ENCODE measurements at regions not wholly inside any gene's neighbourhood (a gene's known extent, or its start where the extent isn't known, plus 50 kb on each side); places are given as distances from the start of the nearest gene placed in this dataset.

GRCh38 chr2:151029406-151030157, 232.1 kb downstream of the RBM43 start:
- no peak for DNase-seq

DNA sequence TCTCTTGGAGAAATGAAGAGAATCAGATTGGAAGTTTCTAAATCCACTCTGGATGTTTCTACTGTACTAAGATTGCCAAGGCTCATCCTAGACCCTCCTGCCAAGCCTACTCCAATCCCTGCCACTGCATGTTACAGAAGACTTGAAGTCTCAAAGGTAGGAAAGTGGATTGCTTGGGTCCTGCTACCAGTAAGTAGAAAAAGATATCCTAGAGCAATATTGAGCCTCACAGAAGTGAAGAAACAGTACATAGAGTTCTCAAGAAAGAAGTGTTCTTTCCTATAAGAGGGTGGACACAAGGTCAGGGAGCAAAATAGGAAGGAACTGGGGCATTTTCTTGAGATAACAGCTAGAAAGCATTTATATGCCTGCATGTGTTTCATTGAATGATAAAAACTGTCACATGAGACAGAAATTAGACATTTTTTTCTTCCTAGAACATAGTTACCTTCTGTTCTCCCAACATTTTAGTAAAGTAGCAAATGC, 232.9 kb downstream of the RBM43 start:
- no peak for DNase-seq

DNA sequence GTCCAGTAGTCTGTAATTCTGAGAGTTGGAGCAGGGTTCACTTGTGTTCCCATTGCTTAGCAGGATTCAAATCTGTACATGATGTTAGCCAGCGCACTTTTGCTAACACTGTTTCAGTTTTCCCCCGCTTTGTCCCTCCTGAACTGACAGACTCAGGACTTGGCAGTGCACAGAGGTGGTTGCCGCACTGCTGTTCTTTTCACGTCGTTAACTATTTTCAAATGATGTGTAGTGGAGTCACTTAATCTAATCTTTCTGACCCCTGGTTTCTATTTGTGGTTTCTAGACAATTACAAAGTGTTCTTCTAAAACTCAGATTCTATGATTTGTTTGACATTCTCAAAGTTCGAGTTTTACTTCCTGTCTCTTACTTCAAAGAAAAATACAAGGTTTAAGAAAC, 234.5 kb downstream of the RBM43 start:
- no peak for DNase-seq

- no peak for DNase-seq
These were observed 235.8 kb downstream of the RBM43 start for GRCh38 chr2:151025816-151026215.

DNA sequence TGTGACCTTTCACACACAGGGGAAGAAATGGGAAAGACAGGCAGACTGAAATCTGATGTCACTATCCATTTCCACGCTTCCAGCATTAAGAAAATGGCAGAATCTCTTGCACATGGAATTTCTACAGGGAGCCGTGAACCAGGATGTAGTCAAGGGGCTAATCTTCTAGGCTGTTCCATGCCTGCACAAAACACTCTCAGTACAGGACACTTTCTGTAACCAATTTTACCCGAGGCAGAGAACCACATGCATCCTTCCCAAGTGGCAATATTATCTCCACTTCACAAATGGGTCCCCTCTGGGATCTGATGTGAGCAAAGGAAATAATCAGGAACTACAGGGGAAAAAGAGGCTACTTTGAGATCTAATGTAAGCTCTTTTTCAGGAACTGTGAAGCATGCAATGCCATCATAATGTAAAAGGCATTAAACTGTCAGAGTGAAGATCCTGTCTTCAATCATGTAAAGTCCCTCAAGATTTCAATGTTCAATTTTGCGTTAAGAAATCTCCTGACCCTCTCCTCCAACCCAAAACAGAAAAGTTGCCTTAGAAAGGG, 236.9 kb downstream of the RBM43 start:
- DNase-seq = no peak

DNA sequence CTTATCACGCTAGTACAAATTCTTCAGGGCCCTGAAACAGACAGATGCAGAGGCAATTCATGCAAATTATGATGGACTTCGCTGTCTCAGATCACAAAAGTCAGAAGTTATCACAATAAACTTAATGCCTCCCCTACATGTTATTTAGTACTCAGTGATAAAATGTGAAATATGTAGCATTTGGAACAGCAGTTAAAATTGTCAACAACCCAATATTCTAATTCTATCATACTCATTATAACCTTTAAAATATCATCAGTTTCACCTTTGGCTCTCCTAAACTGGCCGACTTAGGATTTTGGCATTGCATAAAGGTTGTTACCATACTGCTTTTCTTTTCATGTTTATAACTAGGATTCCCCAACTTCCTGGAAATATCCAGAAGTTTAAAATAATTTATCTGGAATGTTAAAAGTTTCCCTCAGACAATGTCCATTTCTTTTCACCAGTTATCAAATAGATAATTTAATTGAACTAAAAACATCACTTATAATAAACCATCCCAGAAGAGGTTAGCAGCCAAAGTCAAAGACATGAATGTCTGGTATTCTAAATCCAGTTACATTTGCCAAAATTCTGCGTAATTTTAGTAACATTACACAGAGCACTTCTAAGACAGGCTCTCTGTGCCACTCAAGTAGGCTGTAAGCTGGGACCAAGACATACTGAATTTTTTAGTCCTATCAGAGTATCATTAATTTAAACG, 239.8 kb downstream of the RBM43 start:
- no peak for DNase-seq

DNA sequence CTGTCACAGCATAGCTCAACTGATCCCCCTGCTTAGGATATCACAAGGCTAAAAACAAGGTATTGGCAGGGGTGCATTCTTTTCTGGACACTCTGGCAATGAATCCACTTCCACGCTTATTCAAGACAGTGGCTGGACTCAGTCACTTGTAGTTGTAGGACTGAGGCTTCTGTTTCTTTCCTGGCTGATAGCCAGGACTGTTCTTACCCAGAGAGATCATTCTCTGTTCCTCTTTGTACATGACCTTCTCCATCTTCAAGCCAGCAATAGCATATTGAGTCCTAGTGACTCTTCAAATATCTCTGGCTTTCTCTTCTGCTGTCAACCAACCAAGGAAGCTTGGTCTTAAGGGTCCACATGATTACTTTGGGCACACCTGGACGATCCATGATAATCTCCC, 241.3 kb downstream of the RBM43 start:
- no peak for DNase-seq

DNA sequence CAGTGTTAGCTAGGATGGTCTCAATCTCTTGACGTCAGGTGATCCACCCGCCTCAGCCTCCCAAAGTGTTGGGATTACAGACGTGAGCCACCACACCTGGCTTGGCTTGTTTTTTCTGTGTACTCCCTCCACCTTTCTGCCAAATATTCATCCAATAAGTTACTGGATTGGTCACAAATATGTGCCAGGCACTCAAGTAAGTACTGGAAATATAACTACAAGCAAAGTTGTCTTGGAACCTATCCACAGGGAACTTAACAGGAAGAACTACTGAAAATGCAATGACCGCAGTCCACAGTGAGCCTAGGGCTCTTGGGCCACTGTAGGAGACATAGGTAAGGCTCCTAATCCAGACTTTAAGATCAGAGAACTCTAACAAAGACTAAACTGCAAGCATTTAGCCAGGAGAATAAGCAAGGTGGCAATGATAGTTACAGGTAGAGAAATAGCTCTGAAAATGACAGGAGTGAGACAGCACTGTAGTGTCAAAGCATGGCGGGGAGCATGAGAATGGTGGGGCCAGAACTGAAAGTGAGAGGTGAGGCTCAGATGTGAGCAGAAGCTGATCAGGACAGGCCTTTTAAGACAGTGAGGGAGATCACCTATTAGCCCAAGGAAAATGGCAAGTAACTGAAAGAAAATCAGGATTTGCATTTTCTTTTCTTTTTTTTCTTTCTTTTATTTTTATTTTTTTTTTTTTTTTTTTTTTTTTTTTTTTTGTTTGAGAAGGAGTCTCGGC, 252.1 kb downstream of the RBM43 start:
- DNase-seq = no peak

DNA sequence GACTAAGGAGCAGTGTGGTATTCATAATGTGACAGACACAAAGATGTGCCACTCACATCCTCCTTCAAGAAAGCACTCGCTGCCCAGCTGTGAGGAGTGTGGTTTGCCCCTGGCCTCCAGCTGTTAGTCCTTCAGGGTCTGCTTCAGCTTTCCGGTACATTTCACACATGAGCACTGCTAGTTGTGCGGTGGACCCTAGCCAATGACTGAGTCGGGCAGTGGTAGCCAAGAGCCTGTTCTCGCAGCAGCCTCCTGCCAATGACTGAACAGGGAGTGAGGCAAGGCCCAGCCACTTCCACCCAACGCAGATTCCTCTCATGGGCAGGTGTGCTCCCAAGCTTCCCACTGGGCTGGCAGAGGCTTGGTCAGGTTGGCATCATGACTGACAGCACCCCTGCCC, 254.3 kb downstream of the RBM43 start:
- DNase-seq = no peak

DNA sequence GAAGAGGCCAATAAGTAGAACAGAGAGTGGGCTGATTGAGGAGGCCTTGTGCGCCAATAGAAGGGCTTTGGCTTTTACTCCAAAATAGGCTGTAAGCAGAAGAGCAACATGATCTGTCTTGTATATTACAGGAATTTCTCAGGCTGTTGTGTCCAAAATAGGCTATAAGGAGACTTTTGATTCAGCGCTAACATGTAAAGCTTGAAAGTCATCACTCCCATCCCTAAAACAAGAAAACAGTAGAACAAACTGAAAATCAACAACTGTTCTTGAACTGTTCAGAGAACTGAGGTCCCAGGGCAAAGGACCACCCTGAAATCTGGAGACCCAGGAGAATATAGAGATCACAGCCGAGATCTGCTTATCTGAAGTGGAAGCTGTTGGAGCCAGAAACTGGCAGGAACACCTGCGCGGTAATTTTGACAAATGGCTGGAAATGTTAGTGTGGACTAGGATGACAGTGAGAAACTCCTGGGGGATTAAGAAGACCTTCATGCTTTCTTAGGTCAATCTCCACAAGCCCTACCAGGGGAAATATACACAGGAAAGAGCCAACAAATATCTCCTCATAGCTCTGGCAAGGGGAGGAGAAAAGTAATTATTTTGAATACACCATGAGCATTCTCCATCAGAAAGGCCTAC, 258.6 kb downstream of the RBM43 start:
- DNase-seq = no peak

DNA sequence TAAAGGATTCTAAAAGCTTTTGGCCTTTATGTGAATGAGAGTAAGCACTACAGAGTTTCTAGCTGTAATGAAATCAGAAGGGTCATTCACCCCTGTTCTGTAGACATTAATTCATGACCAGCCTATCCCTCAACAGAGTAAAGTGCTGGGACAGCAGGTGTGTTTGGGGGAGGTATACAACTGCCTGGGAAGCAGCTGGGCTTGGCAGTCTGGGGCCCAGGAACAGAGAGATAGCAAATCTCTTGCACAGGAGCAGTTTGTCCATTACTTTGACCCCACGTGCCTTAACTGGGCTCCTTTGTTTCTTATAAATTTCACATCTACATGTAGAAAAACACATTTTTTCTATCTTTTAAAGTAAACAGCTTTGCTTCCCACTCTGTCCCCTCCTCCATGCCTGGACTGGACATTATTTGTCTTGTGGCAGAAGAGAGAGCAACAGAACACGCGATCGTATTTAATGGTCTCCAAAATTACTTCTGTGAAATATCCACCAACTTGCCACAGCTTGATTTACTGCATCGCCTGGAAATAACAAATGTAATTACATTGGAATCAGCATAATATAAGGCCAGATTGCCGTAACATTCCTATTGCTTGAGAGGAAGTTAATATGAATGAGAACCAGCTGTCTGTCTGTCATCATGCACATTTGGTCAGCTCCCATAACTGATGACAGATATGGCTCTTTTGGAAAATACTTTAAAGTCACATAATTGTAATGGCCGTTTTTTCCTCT, 263.8 kb downstream of the RBM43 start:
- no peak for DNase-seq

GRCh38 chr2:150997066-150997465, 264.6 kb downstream of the RBM43 start:
- no peak for DNase-seq

DNA sequence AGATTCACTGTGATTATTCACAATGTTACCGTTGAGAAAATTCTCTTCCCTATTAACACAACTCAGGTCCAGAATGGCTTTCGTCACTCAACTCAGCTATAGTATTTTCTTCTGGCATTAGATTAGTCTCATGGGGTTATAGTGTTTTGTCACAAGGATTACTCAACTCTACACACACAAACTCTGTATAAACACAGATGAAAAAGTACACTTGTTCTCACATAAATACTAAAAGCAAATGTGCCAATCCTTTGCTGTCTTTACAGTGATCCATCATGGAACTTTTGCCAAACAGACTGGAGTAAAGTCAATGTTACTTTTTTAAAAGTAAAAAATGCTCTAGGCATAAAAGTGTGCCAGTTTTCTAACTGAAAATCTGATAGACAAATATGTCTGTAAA, 267.6 kb downstream of the RBM43 start:
- DNase-seq = no peak

- DNase-seq = no peak
These were observed 271.7 kb downstream of the RBM43 start for GRCh38 chr2:150989969-150990368.

- DNase-seq = no peak
These were observed 275.9 kb downstream of the RBM43 start for GRCh38 chr2:150985741-150986140.

- DNase-seq = no peak
These were observed 278.3 kb downstream of the RBM43 start for GRCh38 chr2:150983314-150983897.

GRCh38 chr2:150981826-150982225, 279.8 kb downstream of the RBM43 start:
- DNase-seq = no peak

GRCh38 chr2:150978053-150978452, 283.6 kb downstream of the RBM43 start:
- no peak for DNase-seq

DNA sequence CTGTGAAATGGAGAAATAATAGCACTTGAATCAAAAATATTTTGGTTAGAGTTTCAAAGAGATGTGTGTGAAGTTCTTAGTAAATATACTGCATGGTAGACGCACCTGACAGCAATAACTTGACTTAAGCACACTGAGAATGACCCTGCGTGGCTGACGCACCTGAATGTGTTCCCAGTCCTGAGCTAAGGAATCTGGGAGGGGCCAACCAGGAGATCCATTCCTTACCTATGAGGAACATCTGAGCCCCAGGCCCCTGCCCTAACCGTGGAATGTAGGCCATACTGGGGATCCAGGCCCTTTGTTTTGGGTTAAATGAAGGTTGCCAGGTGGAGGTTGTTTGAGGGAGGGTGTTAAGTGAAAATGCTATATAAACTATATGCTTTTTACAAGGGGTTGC, 284.4 kb downstream of the RBM43 start:
- no peak for DNase-seq

DNA sequence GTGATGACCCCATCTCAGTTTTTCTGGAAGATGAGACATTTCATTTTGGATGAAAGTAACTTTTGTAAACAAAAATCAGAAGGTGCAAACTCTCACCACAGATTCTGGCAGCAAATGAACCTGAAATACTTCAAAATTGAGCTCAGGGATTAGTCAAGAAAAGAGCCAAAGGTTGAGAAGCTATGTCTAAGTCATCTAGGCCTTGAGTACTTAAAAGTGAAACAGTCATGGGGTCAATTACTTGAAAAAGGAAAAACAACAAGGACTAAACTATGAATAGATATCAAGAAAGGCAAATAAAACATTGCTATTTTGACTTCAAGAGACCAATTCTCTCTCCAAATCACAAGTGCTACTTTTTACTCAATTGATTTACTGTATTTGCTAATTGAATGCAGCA, 285.1 kb downstream of the RBM43 start:
- no peak for DNase-seq

GRCh38 chr2:150974864-150975263, 286.8 kb downstream of the RBM43 start:
- no peak for DNase-seq

- DNase-seq = no peak
These were observed 287.4 kb downstream of the RBM43 start for GRCh38 chr2:150974234-150974633.
